ENCODE measurements at regions not wholly inside any gene's neighbourhood (a gene's known extent, or its start where the extent isn't known, plus 50 kb on each side); places are given as distances from the start of the nearest gene placed in this dataset.
"Not testable (repeated sequence)": the region's sequence is repeated elsewhere in the genome, so short reads cannot be mapped to it uniquely, and the experiment has no call there.

- FAIRE-seq = no peak
These were observed 102.3 kb upstream of the LARP1 start for GRCh38 chr5:154652746-154653417.

- not testable (repeated sequence) for FAIRE-seq
These were observed 103.4 kb upstream of the LARP1 start for GRCh38 chr5:154651795-154652194.

DNA sequence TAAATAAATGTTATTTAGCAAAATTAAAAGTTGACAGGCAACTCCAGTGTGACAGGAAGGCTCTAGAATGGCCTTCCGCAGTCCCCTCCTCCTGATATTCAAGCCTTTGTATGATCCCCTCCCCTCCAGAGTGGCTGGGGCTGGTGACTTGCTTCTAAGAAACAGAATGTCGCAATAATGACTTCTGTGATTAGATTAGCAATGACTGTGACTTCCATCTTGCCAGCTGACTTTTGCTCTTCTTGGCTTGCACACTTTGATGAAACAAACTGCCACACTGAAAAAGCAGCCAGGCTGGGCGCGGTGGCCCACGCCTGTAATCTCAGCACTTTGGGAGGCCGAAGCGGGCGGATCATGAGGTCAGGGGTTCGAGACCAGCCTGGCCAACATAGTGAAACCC, 106.5 kb upstream of the LARP1 start:
- no peak for FAIRE-seq

GRCh38 chr5:154648229-154648628, 106.9 kb upstream of the LARP1 start:
- FAIRE-seq = no peak

DNA sequence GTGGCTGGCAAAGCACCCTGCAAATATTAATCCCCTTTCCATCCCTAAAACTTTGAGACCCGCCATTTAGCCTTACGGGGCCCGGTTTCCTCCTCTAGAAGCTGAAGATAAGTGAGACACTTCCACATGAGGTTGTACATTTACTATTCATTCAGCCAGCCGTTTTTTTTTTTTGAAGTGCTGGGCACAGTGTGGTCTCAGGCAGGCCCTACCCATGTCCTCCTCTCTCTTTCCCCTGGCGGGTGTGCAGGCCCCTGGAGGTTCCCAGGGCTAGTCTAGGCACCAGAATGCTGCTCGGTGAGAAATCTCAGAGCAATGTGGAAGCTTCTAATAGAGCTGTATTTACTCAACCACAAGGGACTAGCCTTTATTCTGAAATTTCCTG, 107.4 kb upstream of the LARP1 start:
- FAIRE-seq = no peak

- FAIRE-seq = no peak
These were observed 107.9 kb upstream of the LARP1 start for GRCh38 chr5:154647114-154647760.

GRCh38 chr5:154646745-154647113, 108.4 kb upstream of the LARP1 start:
- FAIRE-seq = no peak

DNA sequence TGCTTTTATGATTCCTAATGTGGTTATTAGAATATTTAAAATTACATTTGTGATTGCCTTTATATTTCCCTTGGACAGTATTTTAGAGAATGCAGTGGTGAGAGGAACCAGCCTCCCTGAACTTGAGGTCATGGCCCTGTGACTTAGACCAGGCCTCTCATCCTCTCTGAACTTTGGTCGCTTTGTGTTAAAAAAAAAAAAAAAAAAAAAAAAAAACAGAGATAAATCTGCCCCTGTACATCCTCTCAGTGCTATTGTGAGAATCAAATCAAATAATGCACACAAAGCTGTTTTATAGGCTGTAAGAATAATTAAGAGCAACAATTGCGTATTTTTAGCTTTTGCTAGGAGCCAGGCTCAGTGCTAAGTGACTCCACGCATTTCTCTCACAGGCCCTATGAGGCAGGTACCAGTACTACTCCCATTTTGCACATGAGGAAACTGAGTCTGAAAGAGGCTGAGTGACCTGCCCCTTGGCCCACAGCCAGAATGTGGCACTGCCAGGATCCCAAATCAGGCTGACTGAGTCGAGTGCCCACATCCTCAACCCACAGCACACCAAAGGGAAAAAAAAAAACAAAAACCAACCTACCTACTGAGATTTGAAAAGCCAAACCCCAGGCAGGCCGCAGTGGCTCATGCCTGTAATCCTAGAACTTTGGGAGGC, 110.3 kb upstream of the LARP1 start:
- no peak for FAIRE-seq

DNA sequence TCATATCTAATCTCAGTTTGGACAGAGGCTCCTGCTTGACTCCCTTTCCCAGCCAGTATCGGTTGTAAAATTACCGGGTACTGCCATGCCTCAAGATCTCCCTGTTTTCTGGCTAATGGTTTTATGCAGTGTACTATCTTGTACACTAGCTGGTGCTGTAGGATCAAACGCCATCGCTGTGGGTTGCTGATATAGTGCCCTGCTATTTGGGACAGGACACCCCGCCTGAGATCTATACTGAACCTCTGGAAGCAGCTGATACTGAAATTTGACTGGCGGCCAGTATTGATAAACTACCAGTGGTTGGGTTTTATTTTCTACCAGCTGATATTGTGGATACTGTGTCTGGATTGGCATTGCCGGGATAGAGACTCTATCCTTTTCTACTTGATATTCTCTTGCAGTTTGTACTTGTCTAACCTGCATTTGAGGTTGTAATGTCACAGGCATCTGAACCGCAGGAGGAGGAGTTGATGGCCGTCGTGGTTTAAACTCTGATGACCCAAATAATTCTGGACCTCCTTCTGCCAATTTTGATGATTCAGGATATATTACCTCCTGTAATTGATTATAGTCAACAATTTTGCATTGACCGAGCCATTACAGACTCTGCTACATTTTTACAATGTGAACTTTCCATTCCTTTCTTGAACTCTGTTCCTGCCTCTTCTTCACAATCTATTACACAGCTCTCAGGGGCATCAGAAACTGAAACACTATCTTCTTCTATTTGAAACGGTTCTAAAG, 112.5 kb upstream of the LARP1 start:
- no peak for FAIRE-seq

DNA sequence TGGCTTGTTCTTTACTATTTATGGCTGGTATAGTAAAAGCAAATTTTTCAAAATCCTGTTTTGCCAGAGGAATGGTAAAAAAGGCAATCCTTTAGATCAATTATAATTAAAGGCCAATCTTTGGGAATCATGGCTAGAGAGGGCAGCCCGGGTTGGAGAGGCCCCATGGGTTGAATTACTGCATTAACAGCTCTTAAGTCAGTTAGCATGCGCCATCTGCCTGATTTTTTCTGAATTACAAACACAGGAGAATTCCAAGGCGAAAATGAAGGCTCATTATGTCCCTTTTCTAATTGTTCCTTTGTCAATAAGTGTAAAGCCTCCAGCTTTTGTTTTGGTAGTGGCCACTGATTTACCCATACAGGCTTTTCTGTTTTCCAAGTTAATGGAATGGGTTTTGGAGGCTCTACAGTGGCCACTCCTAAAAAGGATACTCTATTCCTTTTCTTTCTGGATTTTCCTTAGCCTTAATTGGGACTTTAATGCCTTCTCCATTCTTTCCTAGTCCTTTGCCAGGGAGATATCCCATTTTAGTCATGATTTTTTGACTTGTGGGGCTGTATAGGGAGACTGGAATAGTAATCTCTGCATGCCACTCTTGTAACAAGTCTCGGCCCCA, 114.9 kb upstream of the LARP1 start:
- FAIRE-seq = not testable (repeated sequence)

- not testable (repeated sequence) for FAIRE-seq
These were observed 118.4 kb upstream of the LARP1 start for GRCh38 chr5:154636786-154637185.

DNA sequence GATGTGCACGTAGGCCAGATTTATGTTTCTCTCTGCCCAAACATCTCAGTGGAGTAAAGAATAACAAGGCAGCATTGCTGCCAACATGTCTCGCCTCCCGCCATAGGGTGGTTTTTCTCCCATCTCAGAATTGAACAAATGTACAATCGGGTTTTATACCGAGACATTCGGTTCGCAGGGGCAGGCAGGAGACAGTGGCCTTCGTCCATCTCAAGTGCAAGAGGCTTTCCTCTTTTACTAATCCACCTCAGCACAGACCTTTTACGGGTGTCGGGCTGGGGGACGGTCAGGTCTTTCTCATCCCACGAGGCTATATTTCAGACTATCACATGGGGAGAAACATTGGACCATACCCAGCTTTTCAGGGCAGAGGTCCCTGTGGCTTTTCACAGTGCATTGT, 118.9 kb upstream of the LARP1 start:
- not testable (repeated sequence) for FAIRE-seq

- not testable (repeated sequence) for FAIRE-seq
These were observed 121.4 kb upstream of the LARP1 start for GRCh38 chr5:154633744-154634143.

- no peak for FAIRE-seq
These were observed 124.0 kb upstream of the LARP1 start for GRCh38 chr5:154631141-154631540.

DNA sequence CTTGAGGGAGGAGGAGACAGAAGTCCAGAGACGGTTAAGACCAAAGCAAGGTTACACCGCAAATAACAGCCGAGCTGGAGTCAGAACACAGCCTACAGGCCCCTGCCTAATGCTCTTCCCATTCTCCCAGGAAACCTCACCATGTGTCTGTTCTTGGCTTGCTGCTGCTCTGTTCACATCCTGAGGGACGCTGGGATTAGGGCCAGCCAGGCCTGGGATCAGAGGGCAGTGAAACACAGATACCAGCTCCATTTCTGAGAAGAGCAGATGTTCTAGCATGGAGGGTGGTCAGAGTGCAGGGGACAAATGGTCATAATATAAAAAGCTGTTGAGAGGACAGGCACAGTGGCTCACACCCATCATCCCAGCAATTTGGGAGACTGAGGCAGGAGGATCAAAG, 124.8 kb upstream of the LARP1 start:
- FAIRE-seq = no peak

- no peak for FAIRE-seq
These were observed 126.5 kb upstream of the LARP1 start for GRCh38 chr5:154628685-154629084.

- no peak for FAIRE-seq
These were observed 127.2 kb upstream of the LARP1 start for GRCh38 chr5:154627698-154628678.

DNA sequence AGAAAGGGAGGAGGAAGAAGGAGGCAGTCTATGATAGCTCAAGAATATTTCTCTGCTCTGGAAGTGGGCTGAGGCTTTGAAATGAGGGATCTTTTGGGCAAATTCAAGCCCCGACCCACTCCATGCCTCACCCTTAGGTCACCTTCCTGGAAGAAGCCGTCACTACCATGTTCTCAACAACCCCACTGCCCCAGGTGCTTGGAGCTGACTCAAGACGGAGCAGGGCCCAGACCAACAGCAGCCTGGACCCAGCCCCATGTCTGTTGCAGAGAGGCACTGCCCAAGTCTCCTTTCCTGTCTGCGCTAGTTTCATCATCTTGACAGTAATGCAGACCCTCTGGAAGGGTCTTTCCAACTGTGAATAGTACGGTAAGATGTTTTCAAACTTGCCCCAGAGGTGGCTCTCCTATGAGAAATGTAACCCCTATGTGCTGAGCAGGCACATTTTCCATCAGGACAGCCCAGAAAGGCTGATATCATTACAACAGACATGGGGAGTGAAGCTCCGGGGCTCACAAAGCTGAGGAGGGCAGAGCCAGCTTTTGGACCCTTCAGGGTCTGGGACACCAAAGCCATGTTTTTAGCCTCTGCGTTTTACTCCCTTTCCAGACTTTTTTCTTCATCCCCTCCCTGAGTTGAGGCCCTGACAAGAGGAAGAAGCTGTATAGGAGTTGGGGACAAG, 128.2 kb upstream of the LARP1 start:
- FAIRE-seq = no peak

GRCh38 chr5:154625031-154625430, 130.1 kb upstream of the LARP1 start:
- no peak for FAIRE-seq

GRCh38 chr5:154624341-154624740, 130.8 kb upstream of the LARP1 start:
- no peak for FAIRE-seq

DNA sequence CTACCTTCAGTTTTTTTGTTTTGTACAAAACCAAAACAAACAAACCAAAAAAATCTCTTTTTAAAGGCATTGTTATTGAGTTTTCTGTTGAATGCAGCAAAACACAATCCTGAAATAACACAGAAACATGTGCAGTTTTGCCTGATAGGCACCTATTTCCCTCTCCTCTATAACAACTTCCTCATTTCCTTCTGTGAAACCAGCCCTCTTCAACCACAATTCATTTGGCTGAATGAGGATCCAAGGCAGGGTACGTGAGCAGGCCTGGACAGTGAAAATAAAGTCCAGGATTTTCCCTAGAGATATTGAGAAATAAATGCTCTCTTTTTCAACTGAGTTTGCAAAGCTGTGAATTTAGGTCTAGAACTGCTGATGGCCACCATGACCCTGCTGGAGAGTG, 134.8 kb upstream of the LARP1 start:
- FAIRE-seq = no peak
